VCaP (cell line): ENCODE measurements at regions not wholly inside any gene's neighbourhood (a gene's known extent, or its start where the extent isn't known, plus 50 kb on each side); places are given as distances from the start of the nearest gene placed in this dataset.
"Not testable (repeated sequence)": the region's sequence is repeated elsewhere in the genome, so short reads cannot be mapped to it uniquely, and the experiment has no call there.

ENCODE experiments used
- H3K27ac ChIP-seq: fragments of 450-650 bp; 2 replicates; pipeline ENCODE4 v1.5.1; 2017
- CTCF ChIP-seq: fragments of 450-650 bp; conservative IDR thresholded peaks from 2 replicates; pipeline ENCODE4 v1.5.1; 2017; ENCODE audit warnings: mild to moderate bottlenecking, moderate library complexity

GRCh38 chr1:221983444-221983843 is 241.6 kb upstream of the DUSP10 start:
- TF ChIP-seq CTCF, result no peak
- H3K27ac ChIP-seq, result no peak overlapping the region

- H3K27ac ChIP-seq, result no peak overlapping the region
- no peak for TF ChIP-seq CTCF
Measured at GRCh38 chr1:221981461-221981860, 239.6 kb upstream of the DUSP10 start.

GRCh38 chr1:221979444-221980032 is 237.6 kb upstream of the DUSP10 start:
- H3K27ac ChIP-seq, result no peak overlapping the region
- peak; percentile 63 for TF ChIP-seq CTCF

GRCh38 chr1:221978631-221979334 is 236.9 kb upstream of the DUSP10 start:
- not testable (repeated sequence) for H3K27ac ChIP-seq

GRCh38 chr1:221973787-221974186 is 231.9 kb upstream of the DUSP10 start:
- H3K27ac ChIP-seq, result not testable (repeated sequence)

GRCh38 chr1:221972276-221973235 is 230.7 kb upstream of the DUSP10 start:
- H3K27ac ChIP-seq, result no peak overlapping the region
- TF ChIP-seq CTCF, result no peak

GRCh38 chr1:221971035-221971434 is 229.1 kb upstream of the DUSP10 start:
- H3K27ac ChIP-seq, result not testable (repeated sequence)

GRCh38 chr1:221969298-221969858 is 227.5 kb upstream of the DUSP10 start:
- not testable (repeated sequence) for H3K27ac ChIP-seq

- H3K27ac ChIP-seq, result not testable (repeated sequence)
Measured at GRCh38 chr1:221967538-221967937, 225.6 kb upstream of the DUSP10 start.

GRCh38 chr1:221966888-221967287 is 225.0 kb upstream of the DUSP10 start:
- H3K27ac ChIP-seq, result not testable (repeated sequence)

GRCh38 chr1:221965891-221966290 is 224.0 kb upstream of the DUSP10 start:
- not testable (repeated sequence) for H3K27ac ChIP-seq
